SIG-M5 treated with dmso at 0.1 percent for 504 hours (cell line): ENCODE measurements at regions not wholly inside any gene's neighbourhood (a gene's known extent, or its start where the extent isn't known, plus 50 kb on each side); places are given as distances from the start of the nearest gene placed in this dataset.

ENCODE experiments used
- DNase-seq: peaks from one replicate; lab custom pipeline; 2025; ENCODE audit not compliant: unreplicated experiment; lab: John Stamatoyannopoulos, UW

GRCh38 chr12:45102818-45103217 lies 51.9 kb upstream of the DBX2 start:
- DNase-seq = no peak

GRCh38 chr12:45105996-45106395 lies 55.1 kb upstream of the DBX2 start:
- no peak for DNase-seq

- no peak for DNase-seq
Measured at GRCh38 chr12:45112306-45112705, 61.4 kb upstream of the DBX2 start.

GRCh38 chr12:45121224-45121623 lies 70.3 kb upstream of the DBX2 start:
- no peak for DNase-seq

- DNase-seq = peak; percentile 5
Measured at GRCh38 chr12:45122768-45123380, 72.0 kb upstream of the DBX2 start.

- DNase-seq = no peak
Measured at GRCh38 chr12:45124485-45125155, 73.7 kb upstream of the DBX2 start.

- no peak for DNase-seq
Measured at GRCh38 chr12:45125997-45126396, 75.1 kb upstream of the DBX2 start.

GRCh38 chr12:45128637-45129036 lies 77.7 kb upstream of the DBX2 start:
- no peak for DNase-seq

- DNase-seq = peak; percentile 61
Measured at GRCh38 chr12:45130881-45131281, 80.0 kb upstream of the DBX2 start.

GRCh38 chr12:45131506-45131905 lies 80.6 kb upstream of the DBX2 start:
- no peak for DNase-seq

GRCh38 chr12:45138609-45139008 lies 77.3 kb upstream of the ANO6 start:
- no peak for DNase-seq

GRCh38 chr12:45148006-45148405 lies 67.9 kb upstream of the ANO6 start:
- DNase-seq = no peak

GRCh38 chr12:45148619-45149018 lies 67.3 kb upstream of the ANO6 start:
- no peak for DNase-seq

- no peak for DNase-seq
Measured at GRCh38 chr12:45165284-45165683, 50.6 kb upstream of the ANO6 start.

GRCh38 chr12:45166056-45166455 lies 49.8 kb upstream of the ANO6 start:
- no peak for DNase-seq
